T-helper 1 cell treated with Interleukin-12 subunit alpha and Interleukin-12 subunit beta and Interleukin-4 antibody, amounts not matched to agents 30 ng/mL and 1 ng/mL, for 36 hours (primary cell): ENCODE measurements at regions not wholly inside any gene's neighbourhood (a gene's known extent, or its start where the extent isn't known, plus 50 kb on each side); places are given as distances from the start of the nearest gene placed in this dataset.
"Not testable (repeated sequence)": the region's sequence is repeated elsewhere in the genome, so short reads cannot be mapped to it uniquely, and the experiment has no call there.

Source experiments
- intact Hi-C: fragments of 100-400 bp; cut with micrococcal nuclease; formaldehyde crosslinking; loops from one replicate; pipeline ENCODE4 v1.15.1; 2024

DNA sequence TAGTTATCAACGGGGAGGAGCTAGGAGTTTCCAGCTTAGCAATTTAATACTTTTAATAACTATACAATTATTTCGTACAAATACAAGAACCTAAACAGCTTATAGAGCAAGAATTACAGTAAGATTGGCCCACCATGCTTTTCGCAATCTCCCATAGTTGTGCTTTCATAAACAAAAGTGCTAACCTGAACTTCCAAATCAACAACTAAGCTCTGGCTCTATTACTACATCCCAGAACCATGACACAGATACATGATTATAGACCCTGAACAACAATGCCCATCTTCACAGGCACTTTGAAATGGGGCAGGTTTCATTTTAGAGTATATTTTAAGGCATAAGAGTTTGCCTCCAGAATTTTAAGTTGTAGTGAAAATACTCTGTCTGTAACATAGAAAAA lies 203.5 kb downstream of the DMRTA1 start:
- intact Hi-C loops = no loop called here

DNA sequence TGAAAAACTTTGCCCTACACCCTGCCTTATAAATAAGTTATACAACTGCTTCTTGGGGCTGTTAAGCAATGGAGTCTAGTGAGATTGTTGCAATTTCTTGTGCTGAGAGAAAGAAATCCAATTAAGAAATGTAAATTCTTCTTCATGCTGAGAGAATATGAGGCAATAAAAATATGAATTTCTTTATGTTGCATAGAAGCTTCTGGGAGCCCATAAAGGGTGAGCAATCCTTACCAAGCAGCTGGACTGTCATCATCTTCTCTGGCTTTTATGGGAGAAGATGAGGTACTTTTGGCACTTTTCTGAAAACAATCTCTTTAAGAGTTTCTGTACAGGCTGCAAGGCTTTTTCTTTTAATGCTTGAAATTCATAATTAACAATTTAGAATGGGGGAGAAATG lies 204.3 kb downstream of the DMRTA1 start:
- intact Hi-C loops = no loop called here

DNA sequence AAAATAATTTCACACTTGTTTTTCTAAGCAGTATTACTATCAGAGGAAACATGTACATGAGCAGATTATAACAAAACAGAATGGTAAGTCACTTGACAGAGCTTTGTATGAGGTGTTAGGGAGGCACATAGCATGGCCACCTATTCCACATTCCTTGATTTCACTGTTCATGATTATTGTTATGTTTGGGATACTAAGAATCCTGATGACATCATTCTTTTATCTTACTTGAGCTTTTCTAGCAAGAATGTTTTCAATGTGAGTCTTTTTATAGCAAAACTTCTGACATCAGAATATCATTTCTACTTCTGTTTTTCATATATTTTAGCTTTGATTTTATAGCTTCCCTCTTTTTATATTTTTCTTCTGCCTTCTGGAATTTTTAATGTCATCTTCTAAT lies 208.2 kb downstream of the DMRTA1 start:
- intact Hi-C loops = no loop called here

DNA sequence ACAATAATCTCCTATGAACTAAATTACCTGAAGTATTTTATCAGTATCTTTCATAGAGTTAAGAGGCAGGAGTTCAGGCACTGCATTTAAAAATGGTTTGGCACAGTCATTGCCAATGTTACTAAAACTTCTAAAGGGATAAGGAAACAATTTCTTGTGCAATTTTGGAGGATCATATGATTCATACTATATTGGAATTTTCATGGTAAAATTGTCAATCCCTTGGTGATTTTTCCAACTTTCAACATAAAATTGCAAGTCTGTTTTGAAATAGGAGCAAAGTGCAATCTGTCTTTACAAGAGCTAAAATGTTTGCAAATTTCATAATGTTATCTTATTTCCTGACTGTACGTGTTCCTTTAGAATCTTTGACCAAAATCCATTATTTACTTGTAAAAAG lies 211.1 kb downstream of the DMRTA1 start:
- intact Hi-C loops = no loop called here

DNA sequence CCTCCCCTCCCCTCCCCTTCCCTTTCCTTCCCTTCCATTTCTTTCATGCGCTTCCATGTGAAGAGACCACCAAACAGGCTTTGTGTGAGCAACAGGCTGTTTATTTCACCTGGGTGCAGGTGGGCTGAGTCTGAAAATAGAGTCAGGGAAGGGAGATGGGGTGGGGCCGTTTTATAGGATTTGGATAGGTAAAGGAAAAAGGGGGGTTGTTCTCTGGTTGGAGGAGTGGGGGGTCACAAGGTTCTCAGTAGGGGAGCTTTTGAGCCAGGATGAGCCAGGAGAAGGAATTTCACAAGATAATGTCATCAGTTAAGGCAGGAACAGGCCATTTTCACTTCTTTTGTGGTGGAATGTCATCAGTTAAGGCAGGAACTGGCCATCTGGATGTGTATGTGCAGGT lies 211.9 kb downstream of the DMRTA1 start:
- intact Hi-C loops = not testable (repeated sequence)

DNA sequence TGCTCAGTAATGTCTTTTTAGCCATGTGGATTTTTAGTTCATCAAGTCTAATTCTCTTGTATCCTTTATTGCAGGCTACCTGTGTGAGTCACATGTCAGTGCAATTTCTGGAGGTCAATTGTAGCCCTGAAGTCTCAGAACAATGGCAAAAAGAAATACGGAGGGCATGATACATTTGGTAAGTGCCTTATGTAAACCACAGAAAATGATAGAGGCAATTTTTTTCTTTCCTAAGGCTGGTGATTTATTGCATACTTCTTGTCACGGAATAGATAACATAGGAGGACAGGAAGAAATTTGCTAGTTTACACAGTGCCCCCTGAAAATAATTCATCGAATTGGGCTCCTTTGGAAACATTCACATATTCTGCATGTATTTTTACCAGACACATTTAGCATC lies 235.9 kb downstream of the DMRTA1 start:
- intact Hi-C loops = no loop called here

DNA sequence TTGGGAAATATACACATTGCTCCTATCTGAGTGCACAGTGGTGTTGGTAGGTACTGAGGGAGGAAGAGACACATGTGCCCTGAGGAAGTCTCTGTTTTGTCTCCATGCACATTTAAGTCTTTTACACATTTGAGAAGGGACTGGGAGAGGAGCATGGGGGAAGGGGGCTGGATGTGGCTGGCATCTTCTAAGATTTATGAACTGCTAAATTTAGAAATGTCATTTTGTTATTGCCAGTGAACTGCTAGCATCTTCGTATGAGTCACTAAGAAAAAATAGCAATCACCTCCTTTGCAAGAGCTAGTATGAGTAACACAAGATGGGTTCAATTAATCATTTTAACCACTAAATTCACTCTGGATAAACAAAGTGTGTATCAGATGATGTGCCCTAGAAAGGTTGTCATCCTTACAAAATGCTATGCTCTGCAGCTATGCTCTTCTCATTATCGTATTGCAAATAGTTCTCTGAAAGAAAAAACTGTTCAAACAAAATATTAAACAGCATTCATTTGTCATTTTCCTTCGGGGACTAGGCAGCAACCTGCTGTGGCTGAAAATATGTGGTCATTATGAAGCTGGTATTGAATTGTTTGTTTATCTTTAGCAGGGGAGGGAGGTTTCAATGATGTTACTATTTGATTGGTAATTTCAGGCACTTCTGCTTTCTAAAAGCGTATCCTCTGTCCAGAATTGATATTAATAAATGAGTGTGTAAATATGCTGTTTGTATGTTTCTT lies 236.5 kb downstream of the DMRTA1 start:
- intact Hi-C loops = no loop called here

DNA sequence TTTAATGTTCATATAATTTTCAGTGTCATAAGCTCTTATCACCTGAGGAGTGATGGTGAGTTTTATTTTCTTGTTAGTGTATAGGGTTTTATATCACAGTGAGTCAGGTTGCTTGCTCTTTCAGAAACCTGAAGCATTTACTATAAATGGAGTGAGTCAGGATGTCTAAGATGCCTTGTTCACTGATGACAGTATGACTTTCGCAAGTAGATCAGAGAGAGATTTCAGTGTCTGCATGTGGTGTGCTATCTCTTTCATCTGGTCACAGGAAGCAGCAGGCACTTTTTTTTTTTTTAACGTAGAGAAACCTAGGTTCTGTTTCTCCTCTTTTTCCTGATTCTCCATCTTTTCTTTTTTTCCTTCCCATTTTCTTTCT lies 237.1 kb downstream of the DMRTA1 start:
- intact Hi-C loops = no loop called here

DNA sequence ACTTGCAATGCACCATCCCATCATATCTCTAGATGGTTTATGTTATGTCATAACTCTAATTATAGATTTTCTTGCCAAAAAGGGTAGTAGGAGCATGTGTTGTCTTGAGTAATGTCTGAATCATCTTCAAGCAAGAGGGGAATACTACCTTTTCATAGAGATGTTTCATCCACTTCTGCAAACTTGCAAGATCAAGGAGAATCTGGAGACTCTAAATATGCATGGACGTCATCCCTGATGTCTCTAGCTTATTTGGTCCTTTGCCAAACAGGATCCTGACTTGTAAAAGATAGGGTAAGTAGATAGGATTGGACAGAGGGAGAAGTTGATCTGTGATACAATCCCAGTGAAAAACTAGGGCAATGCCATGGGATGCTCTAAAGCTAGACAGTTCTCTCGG lies 246.5 kb downstream of the DMRTA1 start:
- intact Hi-C loops = no loop called here

DNA sequence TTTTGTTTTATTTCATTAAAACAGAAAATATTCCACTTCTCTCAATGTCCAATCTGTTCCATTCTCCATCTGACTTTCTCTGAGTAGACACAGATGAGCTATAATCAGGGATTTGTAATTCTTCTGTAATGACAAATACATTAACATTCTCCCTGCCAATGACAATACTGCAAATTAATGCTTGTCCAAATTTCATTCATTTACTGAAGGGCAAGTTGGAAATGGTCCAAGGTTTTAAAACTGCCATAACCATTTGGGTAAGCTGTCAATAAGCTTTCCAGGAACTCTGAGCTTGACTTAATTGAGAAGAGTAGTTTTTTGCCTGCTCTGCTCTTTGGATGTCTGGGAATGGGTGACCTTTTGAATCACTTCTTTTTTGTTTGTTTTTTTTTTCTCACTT lies 253.5 kb downstream of the DMRTA1 start:
- intact Hi-C loops = no loop called here

DNA sequence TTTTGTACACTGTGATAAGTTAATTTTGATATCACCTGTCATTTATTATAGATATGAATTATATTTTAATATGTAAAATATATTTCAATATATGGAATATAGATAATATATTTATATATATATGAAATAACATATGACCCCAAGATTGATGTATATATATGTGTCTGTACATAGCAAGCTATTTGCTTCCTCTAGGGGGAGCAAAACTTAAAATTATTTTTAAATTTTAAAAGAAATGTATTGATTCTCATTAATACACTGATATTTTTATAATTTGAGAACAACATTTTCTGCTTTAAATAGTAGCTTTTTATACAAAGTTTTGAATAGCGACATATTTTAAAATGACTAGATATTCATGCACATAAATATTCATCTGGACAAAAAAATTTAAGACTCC lies 272.0 kb downstream of the DMRTA1 start:
- intact Hi-C loops = no loop called here

DNA sequence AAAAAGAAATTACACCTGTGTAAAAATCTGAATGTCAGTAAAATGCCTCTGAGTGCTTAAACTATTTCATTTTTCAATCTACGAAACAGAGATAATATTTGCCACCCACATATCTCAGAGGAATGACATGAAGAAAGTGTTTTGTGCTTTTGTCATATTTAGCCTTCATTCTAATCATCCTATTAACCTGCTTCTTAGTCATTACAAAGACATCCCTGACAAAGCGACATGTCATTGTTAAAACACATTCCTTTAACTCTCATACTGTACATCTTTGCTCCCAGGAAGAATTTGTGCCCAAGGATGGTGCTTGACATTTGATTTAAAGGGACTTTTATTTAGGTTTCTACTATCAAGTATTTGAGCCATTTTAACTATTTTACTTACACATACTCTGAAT lies 275.9 kb downstream of the DMRTA1 start:
- intact Hi-C loops = no loop called here

DNA sequence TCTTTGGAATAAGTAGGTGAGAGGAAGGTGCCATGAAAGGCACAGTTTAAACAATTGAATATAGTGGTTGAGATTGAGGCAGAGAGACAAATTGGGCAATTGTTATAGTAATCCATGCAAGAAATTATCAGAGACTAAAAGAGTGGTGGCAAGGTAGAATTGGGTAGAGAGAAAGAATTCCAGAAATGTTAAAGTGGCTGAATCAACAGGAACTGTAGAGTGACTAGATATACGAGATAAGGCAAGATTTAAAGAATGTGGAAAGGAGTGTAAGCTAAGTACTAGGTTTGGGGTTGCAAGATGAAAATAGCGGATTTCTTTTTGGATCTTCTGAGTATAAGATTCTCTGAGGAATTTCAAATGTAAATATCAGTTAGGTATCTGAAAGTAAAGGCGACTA lies 285.2 kb downstream of the DMRTA1 start:
- intact Hi-C loops = no loop called here

DNA sequence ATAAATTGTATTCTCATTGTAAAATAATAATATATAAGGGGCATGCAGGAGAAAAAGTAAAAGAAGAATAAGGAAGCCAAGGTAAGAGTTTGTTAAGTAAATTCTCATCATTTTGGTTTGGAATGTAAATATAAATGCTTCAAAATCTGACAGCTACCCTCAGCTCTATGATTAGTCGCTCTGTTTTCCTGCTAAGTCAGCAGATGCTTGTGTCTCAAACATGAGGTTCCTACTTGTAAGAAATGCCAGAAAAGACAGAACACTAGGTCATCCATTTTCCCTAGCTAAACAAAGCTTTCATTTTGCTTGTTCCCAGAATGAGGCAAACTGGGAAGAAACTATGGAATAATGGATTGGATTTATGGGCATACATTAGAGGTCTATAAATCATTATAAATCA lies 293.1 kb downstream of the DMRTA1 start:
- intact Hi-C loops = no loop called here

DNA sequence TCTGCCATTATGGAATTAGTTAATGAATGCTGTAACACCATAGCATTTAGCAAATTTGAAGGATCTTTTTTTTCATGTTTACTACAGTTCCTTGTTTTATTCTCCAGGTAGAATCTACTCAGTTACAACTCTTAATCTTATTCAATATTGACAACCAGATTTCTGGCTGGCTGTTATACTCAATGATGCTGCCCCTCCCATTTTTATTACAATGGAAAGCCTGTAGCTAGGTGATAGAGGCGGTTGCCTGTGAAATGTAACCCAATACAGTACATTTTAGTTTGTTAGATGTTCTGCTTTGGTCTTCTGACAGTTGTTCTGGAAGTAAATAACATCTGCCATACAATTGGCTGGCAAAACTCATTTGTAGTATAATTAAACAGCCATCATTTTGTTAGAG lies 294.2 kb downstream of the DMRTA1 start:
- intact Hi-C loops = no loop called here

DNA sequence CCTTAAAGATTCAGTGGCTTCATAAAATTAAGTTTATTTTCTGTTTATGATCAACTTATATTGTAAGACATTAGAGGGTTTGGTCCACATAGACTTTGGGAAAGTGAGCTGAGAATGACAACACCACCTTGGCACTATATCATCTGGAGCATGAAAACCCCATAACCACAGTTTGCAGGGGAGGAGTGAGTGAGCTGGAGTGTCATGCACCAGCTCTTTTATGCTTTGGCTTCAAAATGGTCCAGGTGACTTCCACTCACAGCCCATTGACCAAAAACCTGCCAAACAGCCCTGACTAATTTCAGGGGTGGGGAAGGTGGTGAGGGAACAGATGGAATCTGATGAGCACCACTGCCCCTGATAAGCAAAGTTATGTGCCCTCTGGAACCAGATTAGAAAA lies 295.8 kb downstream of the DMRTA1 start:
- intact Hi-C loops = no loop called here

DNA sequence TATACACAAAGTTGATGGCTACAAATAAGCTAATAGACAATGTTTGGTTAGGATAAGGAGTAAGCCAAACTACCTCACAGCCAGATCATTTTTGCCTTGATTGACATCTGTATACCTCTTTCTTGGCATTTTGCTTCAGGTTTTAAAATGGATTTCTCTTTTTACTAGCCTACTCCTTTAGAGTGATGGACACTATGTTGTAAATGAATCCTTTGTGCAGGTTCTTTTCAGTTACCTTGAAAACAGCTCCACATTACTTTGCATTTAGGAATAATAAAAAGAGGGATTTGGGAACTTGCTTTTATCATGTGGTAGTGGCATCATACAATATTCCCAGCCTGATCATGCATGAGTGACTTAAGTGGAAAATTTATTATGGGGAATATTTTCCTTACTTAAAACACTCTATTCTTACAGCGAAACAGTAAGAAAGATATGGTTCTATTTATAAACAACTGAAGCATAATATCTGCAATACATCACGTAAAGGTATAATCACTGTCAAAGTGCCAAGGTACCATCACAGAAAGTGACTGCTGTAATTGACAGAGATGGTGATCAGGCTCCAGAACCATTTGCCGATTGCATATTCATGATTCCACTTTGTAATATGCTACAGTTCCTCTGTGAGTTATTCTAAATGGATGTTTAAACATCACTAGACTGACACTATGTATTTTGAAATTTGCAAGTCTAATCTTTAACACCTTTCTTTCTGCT lies 327.0 kb downstream of the DMRTA1 start:
- intact Hi-C loops = no loop called here

DNA sequence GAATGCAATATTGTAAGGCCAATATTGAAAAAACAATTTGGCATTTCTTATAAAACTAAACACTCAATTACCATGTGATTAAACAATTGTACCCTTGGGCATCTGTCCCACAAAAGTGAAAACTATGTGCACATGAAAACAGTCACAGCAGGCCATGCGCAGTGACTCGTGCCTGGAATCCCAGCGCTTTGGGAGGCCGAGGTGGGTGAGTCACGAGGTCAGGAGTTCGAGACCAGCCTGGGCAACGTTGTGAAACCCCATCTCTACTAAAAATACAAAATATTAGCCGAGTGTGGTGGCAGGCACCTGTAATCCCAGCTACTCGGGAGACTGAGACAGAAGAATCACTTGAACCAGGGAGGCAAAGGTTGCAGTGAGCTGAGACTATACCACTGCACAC lies 343.7 kb downstream of the DMRTA1 start:
- intact Hi-C loops = no loop called here

DNA sequence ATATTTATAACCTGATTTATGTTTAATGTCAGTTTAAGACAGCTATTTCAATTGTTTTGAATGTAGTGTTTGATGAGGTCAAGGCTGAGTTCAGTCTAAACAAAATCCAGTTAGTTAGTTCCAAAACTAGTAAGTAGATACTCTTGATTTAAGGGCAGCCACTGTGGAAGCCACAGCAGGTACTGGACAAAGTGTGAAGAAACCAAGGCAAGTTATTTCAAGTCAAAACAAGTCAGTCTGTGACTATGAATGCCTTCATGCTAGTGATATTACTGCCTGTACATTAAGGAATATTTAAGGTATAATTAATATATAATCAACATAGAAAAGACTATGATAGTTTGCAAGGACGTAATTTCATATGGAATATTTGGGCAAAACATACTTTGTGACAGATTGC lies 362.3 kb downstream of the DMRTA1 start:
- intact Hi-C loops = no loop called here

DNA sequence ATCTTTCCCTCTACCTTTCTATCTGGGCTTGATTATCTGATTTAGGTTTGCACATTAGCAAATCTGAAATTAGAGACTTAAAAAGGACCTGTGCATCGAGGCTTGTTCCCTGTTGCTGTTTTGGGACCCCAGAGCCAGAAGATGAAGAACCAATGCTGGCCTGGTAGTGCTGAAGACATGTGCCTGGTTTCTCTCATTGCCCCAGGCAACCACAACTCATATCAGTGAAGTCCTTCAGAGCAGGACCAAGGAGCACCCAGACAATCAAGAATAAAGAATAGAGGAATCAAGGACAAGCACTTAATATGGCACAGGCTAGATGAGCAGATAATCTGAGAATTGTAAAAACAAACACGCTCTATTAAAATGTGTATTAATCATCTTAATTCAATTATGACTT lies 362.7 kb downstream of the DMRTA1 start:
- intact Hi-C loops = no loop called here

DNA sequence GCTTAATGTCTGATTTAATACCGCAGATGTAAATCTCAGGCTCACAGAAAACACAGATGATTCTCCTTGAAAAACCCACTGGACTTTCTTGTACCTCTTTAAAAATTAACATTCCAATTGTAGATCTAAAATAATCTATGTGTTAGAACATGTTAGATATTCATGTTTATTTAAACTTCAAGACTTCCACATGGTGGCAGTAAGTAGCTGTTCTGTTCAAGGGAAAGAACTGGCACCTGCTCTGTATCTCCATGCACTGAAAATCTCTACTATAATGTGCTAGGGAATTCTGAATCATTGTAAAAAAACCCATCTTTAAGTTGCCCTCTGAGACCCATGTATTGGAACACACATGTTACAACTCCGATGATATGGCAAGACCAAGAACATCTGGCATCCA lies 366.9 kb downstream of the DMRTA1 start:
- intact Hi-C loops = no loop called here

DNA sequence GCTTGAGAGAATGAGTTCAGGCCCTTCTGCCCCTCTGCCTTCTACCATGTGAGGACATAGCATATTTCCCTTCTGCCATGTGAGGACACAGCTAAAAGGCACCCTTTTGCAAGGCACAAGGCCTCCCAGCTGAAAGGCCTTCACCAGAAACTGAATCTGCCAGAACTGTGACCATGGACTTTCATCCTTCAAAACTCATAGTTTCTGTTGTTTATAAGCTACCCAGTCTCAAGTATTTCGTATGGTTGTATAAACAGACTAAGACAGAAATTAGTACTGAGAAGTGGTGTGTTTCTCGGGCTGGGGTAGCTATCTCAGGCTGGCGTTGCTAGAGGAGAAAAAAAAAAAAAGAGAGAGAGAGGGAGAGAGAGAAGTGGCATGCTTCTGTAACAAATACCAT lies 368.6 kb downstream of the DMRTA1 start:
- intact Hi-C loops = no loop called here

DNA sequence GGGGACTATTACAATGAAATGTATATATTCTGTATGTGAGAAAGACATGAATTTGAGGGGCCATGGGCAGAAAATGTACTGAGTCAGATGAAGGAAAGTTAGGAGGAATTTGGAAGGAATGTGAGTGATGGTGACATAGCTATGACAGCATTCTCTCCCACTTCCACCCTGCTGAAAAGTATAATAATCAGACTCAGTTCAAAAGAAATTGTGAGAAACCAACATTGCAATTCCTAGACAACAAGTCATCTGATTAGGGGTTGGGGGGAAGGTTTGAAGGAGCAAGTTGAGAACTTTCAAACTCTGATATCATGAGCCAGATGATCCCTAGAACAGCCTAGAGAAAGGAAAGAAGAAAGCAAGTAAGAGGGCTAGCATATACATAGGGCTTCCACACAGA lies 370.6 kb downstream of the DMRTA1 start:
- intact Hi-C loops = no loop called here
